ENCODE measurements at regions not wholly inside any gene's neighbourhood (a gene's known extent, or its start where the extent isn't known, plus 50 kb on each side); places are given as distances from the start of the nearest gene placed in this dataset.

- TF ChIP-seq, protein P1, sequence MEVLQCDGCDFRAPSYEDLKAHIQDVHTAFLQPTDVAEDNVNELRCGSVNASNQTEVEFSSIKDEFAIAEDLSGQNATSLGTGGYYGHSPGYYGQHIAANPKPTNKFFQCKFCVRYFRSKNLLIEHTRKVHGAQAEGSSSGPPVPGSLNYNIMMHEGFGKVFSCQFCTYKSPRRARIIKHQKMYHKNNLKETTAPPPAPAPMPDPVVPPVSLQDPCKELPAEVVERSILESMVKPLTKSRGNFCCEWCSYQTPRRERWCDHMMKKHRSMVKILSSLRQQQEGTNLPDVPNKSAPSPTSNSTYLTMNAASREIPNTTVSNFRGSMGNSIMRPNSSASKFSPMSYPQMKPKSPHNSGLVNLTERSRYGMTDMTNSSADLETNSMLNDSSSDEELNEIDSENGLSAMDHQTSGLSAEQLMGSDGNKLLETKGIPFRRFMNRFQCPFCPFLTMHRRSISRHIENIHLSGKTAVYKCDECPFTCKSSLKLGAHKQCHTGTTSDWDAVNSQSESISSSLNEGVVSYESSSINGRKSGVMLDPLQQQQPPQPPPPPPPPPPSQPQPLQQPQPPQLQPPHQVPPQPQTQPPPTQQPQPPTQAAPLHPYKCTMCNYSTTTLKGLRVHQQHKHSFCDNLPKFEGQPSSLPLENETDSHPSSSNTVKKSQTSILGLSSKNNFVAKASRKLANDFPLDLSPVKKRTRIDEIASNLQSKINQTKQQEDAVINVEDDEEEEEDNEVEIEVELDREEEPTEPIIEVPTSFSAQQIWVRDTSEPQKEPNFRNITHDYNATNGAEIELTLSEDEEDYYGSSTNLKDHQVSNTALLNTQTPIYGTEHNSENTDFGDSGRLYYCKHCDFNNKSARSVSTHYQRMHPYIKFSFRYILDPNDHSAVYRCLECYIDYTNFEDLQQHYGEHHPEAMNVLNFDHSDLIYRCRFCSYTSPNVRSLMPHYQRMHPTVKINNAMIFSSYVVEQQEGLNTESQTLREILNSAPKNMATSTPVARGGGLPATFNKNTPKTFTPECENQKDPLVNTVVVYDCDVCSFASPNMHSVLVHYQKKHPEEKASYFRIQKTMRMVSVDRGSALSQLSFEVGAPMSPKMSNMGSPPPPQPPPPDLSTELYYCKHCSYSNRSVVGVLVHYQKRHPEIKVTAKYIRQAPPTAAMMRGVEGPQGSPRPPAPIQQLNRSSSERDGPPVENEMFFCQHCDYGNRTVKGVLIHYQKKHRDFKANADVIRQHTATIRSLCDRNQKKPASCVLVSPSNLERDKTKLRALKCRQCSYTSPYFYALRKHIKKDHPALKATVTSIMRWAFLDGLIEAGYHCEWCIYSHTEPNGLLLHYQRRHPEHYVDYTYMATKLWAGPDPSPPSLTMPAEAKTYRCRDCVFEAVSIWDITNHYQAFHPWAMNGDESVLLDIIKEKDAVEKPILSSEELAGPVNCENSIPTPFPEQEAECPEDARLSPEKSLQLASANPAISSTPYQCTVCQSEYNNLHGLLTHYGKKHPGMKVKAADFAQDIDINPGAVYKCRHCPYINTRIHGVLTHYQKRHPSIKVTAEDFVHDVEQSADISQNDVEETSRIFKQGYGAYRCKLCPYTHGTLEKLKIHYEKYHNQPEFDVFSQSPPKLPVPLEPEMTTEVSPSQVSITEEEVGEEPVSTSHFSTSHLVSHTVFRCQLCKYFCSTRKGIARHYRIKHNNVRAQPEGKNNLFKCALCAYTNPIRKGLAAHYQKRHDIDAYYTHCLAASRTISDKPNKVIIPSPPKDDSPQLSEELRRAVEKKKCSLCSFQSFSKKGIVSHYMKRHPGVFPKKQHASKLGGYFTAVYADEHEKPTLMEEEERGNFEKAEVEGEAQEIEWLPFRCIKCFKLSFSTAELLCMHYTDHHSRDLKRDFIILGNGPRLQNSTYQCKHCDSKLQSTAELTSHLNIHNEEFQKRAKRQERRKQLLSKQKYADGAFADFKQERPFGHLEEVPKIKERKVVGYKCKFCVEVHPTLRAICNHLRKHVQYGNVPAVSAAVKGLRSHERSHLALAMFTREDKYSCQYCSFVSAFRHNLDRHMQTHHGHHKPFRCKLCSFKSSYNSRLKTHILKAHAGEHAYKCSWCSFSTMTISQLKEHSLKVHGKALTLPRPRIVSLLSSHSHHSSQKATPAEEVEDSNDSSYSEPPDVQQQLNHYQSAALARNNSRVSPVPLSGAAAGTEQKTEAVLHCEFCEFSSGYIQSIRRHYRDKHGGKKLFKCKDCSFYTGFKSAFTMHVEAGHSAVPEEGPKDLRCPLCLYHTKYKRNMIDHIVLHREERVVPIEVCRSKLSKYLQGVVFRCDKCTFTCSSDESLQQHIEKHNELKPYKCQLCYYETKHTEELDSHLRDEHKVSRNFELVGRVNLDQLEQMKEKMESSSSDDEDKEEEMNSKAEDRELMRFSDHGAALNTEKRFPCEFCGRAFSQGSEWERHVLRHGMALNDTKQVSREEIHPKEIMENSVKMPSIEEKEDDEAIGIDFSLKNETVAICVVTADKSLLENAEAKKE (CRISPR knock-in tag; IDR thresholded peaks at IDR 0.05): no peak
- TF ChIP-seq CTCF (conservative IDR thresholded peaks at IDR 0.05; ENCODE audit: low read depth in 2 of 2) (no peak), NANOG (IDR thresholded peaks at IDR 0.05; ENCODE audit: borderline replicate concordance) (no peak), JUNB (IDR thresholded peaks at IDR 0.05; ENCODE audit: unreplicated experiment) (no peak)
These were observed 334.2 kb upstream of the RSPO3 start (continued) for GRCh38 chr6:126784161-126784790.

DNA sequence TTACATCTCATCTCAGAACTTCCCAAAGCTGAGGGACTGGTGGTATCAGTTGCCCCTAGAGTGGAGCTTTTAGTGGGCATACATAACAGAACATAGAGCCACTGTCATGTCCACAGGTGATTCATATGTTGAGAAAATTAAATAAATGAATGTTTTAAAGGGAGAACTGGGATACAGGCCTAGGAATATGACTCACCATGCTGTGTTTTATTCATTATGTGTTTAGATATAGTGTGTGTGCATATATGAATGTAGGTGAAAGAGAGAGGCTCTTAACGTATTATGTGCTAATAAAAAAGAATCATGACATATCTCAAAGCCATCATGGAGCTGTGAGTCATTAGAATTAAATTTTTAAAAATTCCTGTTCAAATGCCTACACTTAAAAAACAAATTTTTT is 332.2 kb upstream of the RSPO3 start:
- Mint-ChIP-seq H3K4me1 (no peaks in the 10 kb centered on the region), H3K4me3 (no peak overlapping the region), H3K27me3 (ENCODE audit: insufficient read depth, low read depth, poor library complexity) (peaks cover 3% of the 10 kb centered on the region), H3K9me3 (no peaks in the 10 kb centered on the region), H3K27ac (no peak overlapping the region), H3K36me3 (ENCODE audit: low read depth) (no peaks in the 10 kb centered on the region)
- no peaks in the 10 kb centered on the region for H3K27me3 ChIP-seq (ENCODE audit: insufficient read depth)
- H3K4me1 ChIP-seq (ENCODE audit: insufficient read depth): no peaks in the 10 kb centered on the region
- no peaks in the 10 kb centered on the region for H3K9me2 ChIP-seq (ENCODE audit: insufficient read depth)
- no peaks in the 10 kb centered on the region for H4K20me1 ChIP-seq (replicated peaks; ENCODE audit: insufficient read depth)
- H3K4me3 ChIP-seq: no peak overlapping the region
- DNase-seq (ENCODE audit: low spot score): no peak
- no peaks in the 10 kb centered on the region for H3K36me3 ChIP-seq (ENCODE audit: insufficient read depth)
- no peak for ATAC-seq
- no peaks in the 10 kb centered on the region for H3K79me2 ChIP-seq (replicated peaks; ENCODE audit: insufficient read depth)
- H2AFZ ChIP-seq: no peak overlapping the region
- no peak overlapping the region for H3K27ac ChIP-seq (ENCODE audit: low read depth)
- H3K4me2 ChIP-seq: no peak overlapping the region
- no peaks in the 10 kb centered on the region for H3F3A ChIP-seq (replicated peaks; ENCODE audit: low read depth)
- TF ChIP-seq EZH2 (IDR thresholded peaks at IDR 0.05; ENCODE audit: low read depth, unreplicated experiment) (no peak), ZNF331 (CRISPR knock-in tag; IDR thresholded peaks at IDR 0.05; ENCODE audit: low read depth) (no peak), STAT1 (IDR thresholded peaks at IDR 0.05; ENCODE audit: unreplicated experiment) (no peak), JUNB (IDR thresholded peaks at IDR 0.05; ENCODE audit: unreplicated experiment) (no peak), POLR2AphosphoS5 (IDR thresholded peaks at IDR 0.05; ENCODE audit: low read depth) (no peak), NANOG (IDR thresholded peaks at IDR 0.05; ENCODE audit: borderline replicate concordance) (no peak), CTCF (conservative IDR thresholded peaks at IDR 0.05; ENCODE audit: low read depth in 2 of 2) (no peak), ZNF114 (CRISPR knock-in tag; IDR thresholded peaks at IDR 0.05) (no peak), EZH2phosphoT487 (IDR thresholded peaks at IDR 0.05; ENCODE audit: unreplicated experiment) (no peak), CREB1 (CRISPR knock-in tag; IDR thresholded peaks at IDR 0.05; ENCODE audit: low read depth) (no peak)
- TF ChIP-seq, protein P2, sequence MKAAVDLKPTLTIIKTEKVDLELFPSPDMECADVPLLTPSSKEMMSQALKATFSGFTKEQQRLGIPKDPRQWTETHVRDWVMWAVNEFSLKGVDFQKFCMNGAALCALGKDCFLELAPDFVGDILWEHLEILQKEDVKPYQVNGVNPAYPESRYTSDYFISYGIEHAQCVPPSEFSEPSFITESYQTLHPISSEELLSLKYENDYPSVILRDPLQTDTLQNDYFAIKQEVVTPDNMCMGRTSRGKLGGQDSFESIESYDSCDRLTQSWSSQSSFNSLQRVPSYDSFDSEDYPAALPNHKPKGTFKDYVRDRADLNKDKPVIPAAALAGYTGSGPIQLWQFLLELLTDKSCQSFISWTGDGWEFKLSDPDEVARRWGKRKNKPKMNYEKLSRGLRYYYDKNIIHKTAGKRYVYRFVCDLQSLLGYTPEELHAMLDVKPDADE (IDR thresholded peaks at IDR 0.05): no peak
